Lung (tissue), 11 donors: ENCODE measurements at regions not wholly inside any gene's neighbourhood (a gene's known extent, or its start where the extent isn't known, plus 50 kb on each side); places are given as distances from the start of the nearest gene placed in this dataset.
A peak's percentile ranks its signal among the peaks of the same experiment; 100 is the strongest.
"Not testable (repeated sequence)": the region's sequence is repeated elsewhere in the genome, so short reads cannot be mapped to it uniquely, and the experiment has no call there.

Experiments
- ATAC-seq: fragments of 200-7000 bp; cut with Tn5 transposase; one replicate; pipeline ENCODE4 v1.9.1; 2020; ENCODE audit warnings: moderate number of reproducible peaks; ENCODE audit not compliant: insufficient read depth, low FRiP score
- DNase-seq, 3 donors: peaks; one replicate each; pipeline ENCODE4 v3.0.0-alpha.2; 2013 to 2017
- H3K27ac ChIP-seq, 2 donors: one replicate each; pipeline ENCODE4 v1.5.1; 2013; ENCODE audit warnings: mild to moderate bottlenecking in 2 of 2, moderate library complexity in 2 of 2, control low read depth in 1 of 2, inconsistent platforms in 1 of 2, low read depth in 1 of 2, low read length in 1 of 2
- H3K27me3 ChIP-seq, 3 donors: one replicate each; pipeline ENCODE4 v1.5.1; 2013; ENCODE audit warnings: low read length in 2 of 3; ENCODE audit not compliant: control insufficient read depth in 3 of 3, insufficient read depth in 3 of 3
- H3K36me3 ChIP-seq, 4 donors: one replicate each; pipeline ENCODE4 v1.5.1; 2013; ENCODE audit warnings: low read length in 4 of 4, mild to moderate bottlenecking in 1 of 4, moderate library complexity in 1 of 4; ENCODE audit not compliant: control insufficient read depth in 4 of 4, insufficient read depth in 4 of 4
- H3K4me1 ChIP-seq, 5 donors: one replicate each; pipeline ENCODE4 v1.5.1; 2013; ENCODE audit warnings: low read length in 5 of 5, mild to moderate bottlenecking in 2 of 5, moderate library complexity in 1 of 5; ENCODE audit not compliant: control insufficient read depth in 5 of 5, insufficient read depth in 5 of 5
- H3K4me3 ChIP-seq: one replicate; pipeline ENCODE4 v1.5.1; 2013; ENCODE audit warnings: mild to moderate bottlenecking, control low read depth, moderate library complexity
- H3K9ac ChIP-seq, 2 donors: one replicate each; pipeline ENCODE4 v1.5.1; 2013; ENCODE audit warnings: low read length in 2 of 2, control low read depth in 1 of 2; ENCODE audit not compliant: insufficient read depth in 1 of 2
- H3K9me3 ChIP-seq, 4 donors: one replicate each; pipeline ENCODE4 v1.5.1; 2013; ENCODE audit warnings: low read length in 3 of 4, mild to moderate bottlenecking in 1 of 4, moderate library complexity in 1 of 4; ENCODE audit not compliant: control insufficient read depth in 4 of 4, insufficient read depth in 3 of 4
- WGBS, 2 donors: extraction: QIAGEN DNeasy Blood & Tissue Kit; methylation state at CpG; one replicate each; pipeline ENCODE4 v1.1.7; 2013; 5-methylcytosine and 5-hydroxymethylcytosine counted together
- TF ChIP-seq, protein P1 (sequence below): IDR thresholded peaks from 2 replicates; pipeline ENCODE4 v1.5.1; 2012; ENCODE audit warnings: mild to moderate bottlenecking; ENCODE audit errors: control extremely low read depth, extremely low read depth
- donor health status: control.
- donor health status: control.
- donor health status: Bipolar disorder and iron deficiency.
- donor health status: healthy.
- donor health status: DM: yes; HTN: yes; CAD: no.

GRCh38 chr3:66934041-66934440 is 64.1 kb upstream of the KBTBD8 start:
- ATAC-seq: no peak
- WGBS, 2 donors: 85 to 91% methylated on average over 1 of the region's 1 CpG
- no peaks in the 10 kb centered on the region for H3K9me3 ChIP-seq

GRCh38 chr3:66934725-66935124 is 63.4 kb upstream of the KBTBD8 start:
- no peak overlapping the region for H3K27ac ChIP-seq
- ATAC-seq: no peak
- TF ChIP-seq, protein P1, sequence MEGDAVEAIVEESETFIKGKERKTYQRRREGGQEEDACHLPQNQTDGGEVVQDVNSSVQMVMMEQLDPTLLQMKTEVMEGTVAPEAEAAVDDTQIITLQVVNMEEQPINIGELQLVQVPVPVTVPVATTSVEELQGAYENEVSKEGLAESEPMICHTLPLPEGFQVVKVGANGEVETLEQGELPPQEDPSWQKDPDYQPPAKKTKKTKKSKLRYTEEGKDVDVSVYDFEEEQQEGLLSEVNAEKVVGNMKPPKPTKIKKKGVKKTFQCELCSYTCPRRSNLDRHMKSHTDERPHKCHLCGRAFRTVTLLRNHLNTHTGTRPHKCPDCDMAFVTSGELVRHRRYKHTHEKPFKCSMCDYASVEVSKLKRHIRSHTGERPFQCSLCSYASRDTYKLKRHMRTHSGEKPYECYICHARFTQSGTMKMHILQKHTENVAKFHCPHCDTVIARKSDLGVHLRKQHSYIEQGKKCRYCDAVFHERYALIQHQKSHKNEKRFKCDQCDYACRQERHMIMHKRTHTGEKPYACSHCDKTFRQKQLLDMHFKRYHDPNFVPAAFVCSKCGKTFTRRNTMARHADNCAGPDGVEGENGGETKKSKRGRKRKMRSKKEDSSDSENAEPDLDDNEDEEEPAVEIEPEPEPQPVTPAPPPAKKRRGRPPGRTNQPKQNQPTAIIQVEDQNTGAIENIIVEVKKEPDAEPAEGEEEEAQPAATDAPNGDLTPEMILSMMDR: no peak
- no peaks in the 10 kb centered on the region for H3K27me3 ChIP-seq
- 78 to 81% methylated on average over 3 of the region's 3 CpGs for WGBS, 2 donors
- no peak overlapping the region for H3K4me3 ChIP-seq
- H3K36me3 ChIP-seq: no peaks in the 10 kb centered on the region
- no peak overlapping the region for H3K9ac ChIP-seq
- DNase-seq: no peak
- H3K9me3 ChIP-seq: no peaks in the 10 kb centered on the region
- H3K4me1 ChIP-seq: peaks cover 0 to 16% (median 0%) of the 10 kb centered on the region in 5 donors

More at GRCh38 chr3:66934041-66934440, 64.1 kb upstream of the KBTBD8 start:
- Histone ChIP-seq H3K27ac (no peak overlapping the region), H3K36me3 (no peaks in the 10 kb centered on the region), H3K9ac (no peak overlapping the region), H3K4me1 (peaks cover 0 to 16% (median 0%) of the 10 kb centered on the region in 5 donors), H3K4me3 (no peak overlapping the region), H3K27me3 (no peaks in the 10 kb centered on the region)
- TF ChIP-seq, protein P1: no peak
- DNase-seq: no peak

GRCh38 chr3:66937041-66937440 is 61.1 kb upstream of the KBTBD8 start:
- not testable (repeated sequence) for H3K4me1 ChIP-seq, ATAC-seq, H3K27ac ChIP-seq, H3K9me3 ChIP-seq, H3K36me3 ChIP-seq, H3K9ac ChIP-seq, DNase-seq, H3K27me3 ChIP-seq, H3K4me3 ChIP-seq
- 71 to 79% methylated on average over 6 of the region's 6 CpGs for WGBS, 2 donors

GRCh38 chr3:66938338-66938963 is 59.7 kb upstream of the KBTBD8 start:
- Histone ChIP-seq H3K4me3 (no peak overlapping the region), H3K27me3 (no peaks in the 10 kb centered on the region), H3K27ac (no peak overlapping the region), H3K36me3 (no peaks in the 10 kb centered on the region), H3K4me1 (peaks cover 0 to 4% (median 0%) of the 10 kb centered on the region in 5 donors), H3K9me3 (no peaks in the 10 kb centered on the region), H3K9ac (no peak overlapping the region)
- WGBS, 2 donors: 18 to 26% methylated on average over 5 of the region's 5 CpGs
- DNase-seq (peak; percentile 58 to 88 (median 84)), ATAC-seq (peak; percentile 44)
- TF ChIP-seq, protein P1: peak; percentile 54
